Fibroblast of lung (primary cell): ENCODE measurements at regions not wholly inside any gene's neighbourhood (a gene's known extent, or its start where the extent isn't known, plus 50 kb on each side); places are given as distances from the start of the nearest gene placed in this dataset.

Experiments used
- DNase-seq, 2 donors: peaks; one replicate each; pipeline versions ENCODE4 v3.0.0 to v3.0.0-alpha.2; 2010; ENCODE audit warnings: low read depth in 2 of 2
- H2AFZ ChIP-seq: 2 replicates; pipeline ENCODE4 v1.5.1; 2012; ENCODE audit warnings: low read length, control low read depth, inconsistent platforms
- H3K27ac ChIP-seq: 2 replicates; pipeline ENCODE4 v1.5.1; 2011; ENCODE audit warnings: low read length, control low read depth; ENCODE audit not compliant: insufficient read depth
- H3K27me3 ChIP-seq: 2 replicates; pipeline ENCODE4 v1.5.1; 2011; ENCODE audit warnings: mild to moderate bottlenecking, low read length; ENCODE audit not compliant: control insufficient read depth, insufficient read depth
- H3K36me3 ChIP-seq: 2 replicates; pipeline ENCODE4 v1.5.1; 2011; ENCODE audit warnings: low read length; ENCODE audit not compliant: control insufficient read depth, insufficient read depth
- H3K4me1 ChIP-seq: 2 replicates; pipeline ENCODE4 v1.5.1; 2011; ENCODE audit warnings: low read length; ENCODE audit not compliant: control insufficient read depth, insufficient read depth; ENCODE audit errors: extremely low read depth
- H3K4me2 ChIP-seq: 2 replicates; pipeline ENCODE4 v1.5.1; 2011; ENCODE audit warnings: low read length, control low read depth; ENCODE audit not compliant: insufficient read depth; ENCODE audit errors: extremely low read depth
- H3K4me3 ChIP-seq, 4 experiments: fragments of 200-600 bp in 1 of 4; sonication (generic) in 1 of 4; replicated peaks in 1 of 4; 2 replicates each; pipeline ENCODE4 v1.5.1; 2011 to 2016; ENCODE audit warnings: low read length in 4 of 4, low read depth in 3 of 4, mild to moderate bottlenecking in 3 of 4, control low read depth in 2 of 4, inconsistent platforms in 1 of 4, mixed read lengths in 1 of 4; ENCODE audit not compliant: insufficient read depth in 1 of 4; ENCODE audit errors: control extremely low read depth in 1 of 4
- H3K79me2 ChIP-seq: 2 replicates; pipeline ENCODE4 v1.5.1; 2012; ENCODE audit warnings: mild to moderate bottlenecking, low read length, inconsistent platforms; ENCODE audit not compliant: control insufficient read depth, insufficient read depth
- H3K9ac ChIP-seq: 2 replicates; pipeline ENCODE4 v1.5.1; 2011; ENCODE audit warnings: mild to moderate bottlenecking, low read length, control low read depth; ENCODE audit not compliant: insufficient read depth
- H3K9me3 ChIP-seq: 2 replicates; pipeline ENCODE4 v1.5.1; 2012; ENCODE audit warnings: low read depth, low read length; ENCODE audit not compliant: control insufficient read depth, insufficient read depth
- H4K20me1 ChIP-seq: 2 replicates; pipeline ENCODE4 v1.5.1; 2011; ENCODE audit warnings: low read length; ENCODE audit not compliant: control insufficient read depth, insufficient read depth; ENCODE audit errors: extremely low read depth
- EZH2 ChIP-seq: IDR thresholded peaks from 2 replicates; pipeline ENCODE4 v1.5.1; 2012; ENCODE audit warnings: low read length, control low read depth, mild to moderate bottlenecking; ENCODE audit errors: missing control alignments
- TF ChIP-seq, protein P1 (sequence below), 2 donors: IDR thresholded peaks in 1 of 2; conservative IDR thresholded peaks in 1 of 2; 1 replicate in 1 of 2; 2 replicates in 1 of 2; pipeline ENCODE4 v1.5.1; 2011 to 2012; ENCODE audit warnings: low read length in 2 of 2, control low read depth in 1 of 2, inconsistent platforms in 1 of 2, low read depth in 1 of 2, mild to moderate bottlenecking in 1 of 2

- no peak for TF ChIP-seq EZH2
- TF ChIP-seq, protein P1, sequence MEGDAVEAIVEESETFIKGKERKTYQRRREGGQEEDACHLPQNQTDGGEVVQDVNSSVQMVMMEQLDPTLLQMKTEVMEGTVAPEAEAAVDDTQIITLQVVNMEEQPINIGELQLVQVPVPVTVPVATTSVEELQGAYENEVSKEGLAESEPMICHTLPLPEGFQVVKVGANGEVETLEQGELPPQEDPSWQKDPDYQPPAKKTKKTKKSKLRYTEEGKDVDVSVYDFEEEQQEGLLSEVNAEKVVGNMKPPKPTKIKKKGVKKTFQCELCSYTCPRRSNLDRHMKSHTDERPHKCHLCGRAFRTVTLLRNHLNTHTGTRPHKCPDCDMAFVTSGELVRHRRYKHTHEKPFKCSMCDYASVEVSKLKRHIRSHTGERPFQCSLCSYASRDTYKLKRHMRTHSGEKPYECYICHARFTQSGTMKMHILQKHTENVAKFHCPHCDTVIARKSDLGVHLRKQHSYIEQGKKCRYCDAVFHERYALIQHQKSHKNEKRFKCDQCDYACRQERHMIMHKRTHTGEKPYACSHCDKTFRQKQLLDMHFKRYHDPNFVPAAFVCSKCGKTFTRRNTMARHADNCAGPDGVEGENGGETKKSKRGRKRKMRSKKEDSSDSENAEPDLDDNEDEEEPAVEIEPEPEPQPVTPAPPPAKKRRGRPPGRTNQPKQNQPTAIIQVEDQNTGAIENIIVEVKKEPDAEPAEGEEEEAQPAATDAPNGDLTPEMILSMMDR (conservative IDR thresholded peaks at IDR 0.05 in 1 of 2, IDR thresholded peaks at IDR 0.05 in 1 of 2; ENCODE audit: low read depth in 1 of 2, low read length in 2 of 2): no peak
- no peaks in the 10 kb centered on the region for H3K79me2 ChIP-seq
- no peak for DNase-seq
These were observed 345.3 kb downstream of the RPL10L start for GRCh38 chr14:46306267-46306666.

GRCh38 chr14:46300765-46301164 is 350.8 kb downstream of the RPL10L start:
- Histone ChIP-seq H2AFZ (no peak overlapping the region), H3K36me3 (no peaks in the 10 kb centered on the region), H3K79me2 (no peaks in the 10 kb centered on the region), H3K27me3 (no peaks in the 10 kb centered on the region), H3K9ac (no peak overlapping the region), H3K27ac (no peak overlapping the region), H4K20me1 (no peaks in the 10 kb centered on the region), H3K4me2 (no peak overlapping the region), H3K4me1 (no peaks in the 10 kb centered on the region), H3K4me3 (no peak overlapping the region), H3K9me3 (no peaks in the 10 kb centered on the region)
- no peak for TF ChIP-seq EZH2
- TF ChIP-seq, protein P1 (conservative IDR thresholded peaks at IDR 0.05 in 1 of 2, IDR thresholded peaks at IDR 0.05 in 1 of 2; ENCODE audit: low read depth in 1 of 2, low read length in 2 of 2): no peak
- DNase-seq: no peak

More at GRCh38 chr14:46306267-46306666, 345.3 kb downstream of the RPL10L start:
- Histone ChIP-seq H2AFZ (no peak overlapping the region), H4K20me1 (no peaks in the 10 kb centered on the region), H3K27ac (no peak overlapping the region), H3K4me2 (no peak overlapping the region), H3K36me3 (no peaks in the 10 kb centered on the region), H3K4me1 (no peaks in the 10 kb centered on the region), H3K4me3 (no peak overlapping the region), H3K27me3 (no peaks in the 10 kb centered on the region), H3K9me3 (no peaks in the 10 kb centered on the region), H3K9ac (no peak overlapping the region)

GRCh38 chr14:46290706-46291105 is 360.9 kb downstream of the RPL10L start:
- H2AFZ ChIP-seq: no peak overlapping the region

More at GRCh38 chr14:46290706-46291105, 360.9 kb downstream of the RPL10L start:
- H3K36me3 ChIP-seq: no peaks in the 10 kb centered on the region
- DNase-seq: no peak
- no peaks in the 10 kb centered on the region for H3K79me2 ChIP-seq
- H3K27ac ChIP-seq: no peak overlapping the region
- H3K4me2 ChIP-seq: no peak overlapping the region
- TF ChIP-seq, protein P1 (conservative IDR thresholded peaks at IDR 0.05 in 1 of 2, IDR thresholded peaks at IDR 0.05 in 1 of 2; ENCODE audit: low read depth in 1 of 2, low read length in 2 of 2): no peak
- TF ChIP-seq EZH2: no peak
- H4K20me1 ChIP-seq: no peaks in the 10 kb centered on the region
- H3K4me3 ChIP-seq: no peak overlapping the region
- H3K9ac ChIP-seq: no peak overlapping the region
- H3K27me3 ChIP-seq: no peaks in the 10 kb centered on the region
- H3K9me3 ChIP-seq: no peaks in the 10 kb centered on the region
- H3K4me1 ChIP-seq: no peaks in the 10 kb centered on the region
